ENCODE measurements at regions not wholly inside any gene's neighbourhood (a gene's known extent, or its start where the extent isn't known, plus 50 kb on each side); places are given as distances from the start of the nearest gene placed in this dataset.

- no peak for DNase-seq (ENCODE audit: insufficient read length, low spot score)
- FAIRE-seq, result no peak
Measured at GRCh38 chr4:19400820-19401219, 850.9 kb upstream of the SLIT2 start.

DNA sequence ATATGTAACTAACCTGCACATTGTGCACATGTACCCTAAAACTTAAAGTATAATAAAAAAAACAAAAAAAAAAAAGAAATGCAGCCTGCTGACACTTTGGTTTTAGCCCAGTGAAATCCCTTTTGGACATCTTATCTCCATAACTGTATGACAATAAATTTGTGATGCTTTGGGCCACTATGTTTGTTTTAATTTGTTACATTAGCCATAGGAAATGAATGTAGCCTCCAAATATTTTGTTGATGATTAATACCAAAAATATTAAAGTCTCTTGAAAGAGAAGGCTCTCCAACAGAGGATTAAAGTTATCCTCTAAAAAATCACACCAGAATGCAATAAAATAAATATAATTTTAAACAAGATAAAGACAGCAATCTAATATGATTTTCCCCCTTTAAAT is 852.7 kb upstream of the SLIT2 start:
- FAIRE-seq (no peak), DNase-seq (ENCODE audit: insufficient read length, low spot score) (no peak)
- TF ChIP-seq, protein P1, sequence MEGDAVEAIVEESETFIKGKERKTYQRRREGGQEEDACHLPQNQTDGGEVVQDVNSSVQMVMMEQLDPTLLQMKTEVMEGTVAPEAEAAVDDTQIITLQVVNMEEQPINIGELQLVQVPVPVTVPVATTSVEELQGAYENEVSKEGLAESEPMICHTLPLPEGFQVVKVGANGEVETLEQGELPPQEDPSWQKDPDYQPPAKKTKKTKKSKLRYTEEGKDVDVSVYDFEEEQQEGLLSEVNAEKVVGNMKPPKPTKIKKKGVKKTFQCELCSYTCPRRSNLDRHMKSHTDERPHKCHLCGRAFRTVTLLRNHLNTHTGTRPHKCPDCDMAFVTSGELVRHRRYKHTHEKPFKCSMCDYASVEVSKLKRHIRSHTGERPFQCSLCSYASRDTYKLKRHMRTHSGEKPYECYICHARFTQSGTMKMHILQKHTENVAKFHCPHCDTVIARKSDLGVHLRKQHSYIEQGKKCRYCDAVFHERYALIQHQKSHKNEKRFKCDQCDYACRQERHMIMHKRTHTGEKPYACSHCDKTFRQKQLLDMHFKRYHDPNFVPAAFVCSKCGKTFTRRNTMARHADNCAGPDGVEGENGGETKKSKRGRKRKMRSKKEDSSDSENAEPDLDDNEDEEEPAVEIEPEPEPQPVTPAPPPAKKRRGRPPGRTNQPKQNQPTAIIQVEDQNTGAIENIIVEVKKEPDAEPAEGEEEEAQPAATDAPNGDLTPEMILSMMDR (IDR thresholded peaks at IDR 0.05; ENCODE audit: insufficient read depth, missing control alignments), result no peak

More at GRCh38 chr4:19400820-19401219, 850.9 kb upstream of the SLIT2 start:
- TF ChIP-seq, protein P1 (IDR thresholded peaks at IDR 0.05; ENCODE audit: insufficient read depth, missing control alignments), result no peak

DNA sequence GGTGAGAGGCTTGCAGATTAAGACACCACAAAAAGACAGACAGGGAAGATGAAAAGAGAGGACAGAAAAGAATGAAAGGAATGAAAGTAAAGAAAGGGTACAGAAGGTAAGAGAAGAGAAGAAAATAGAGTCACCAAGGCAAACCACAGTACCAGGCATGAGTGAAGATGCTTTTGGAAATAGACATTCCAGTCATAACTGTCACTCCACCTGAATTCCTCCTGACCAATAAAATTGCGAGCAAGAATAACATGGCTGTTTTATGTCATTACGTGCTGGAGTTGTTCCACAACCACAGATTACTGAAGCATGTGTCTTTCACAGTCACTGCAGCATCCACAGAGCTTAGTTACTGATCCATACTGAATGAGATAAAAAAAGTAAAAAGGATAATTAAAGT is 864.9 kb upstream of the SLIT2 start:
- TF ChIP-seq, protein P1 (IDR thresholded peaks at IDR 0.05; ENCODE audit: insufficient read depth, missing control alignments), result no peak
- FAIRE-seq (no peak), DNase-seq (ENCODE audit: insufficient read length, low spot score) (no peak)

- DNase-seq (ENCODE audit: insufficient read length, low spot score), result no peak
- no peak for FAIRE-seq
- TF ChIP-seq, protein P1 (IDR thresholded peaks at IDR 0.05; ENCODE audit: insufficient read depth, missing control alignments), result no peak
Measured at GRCh38 chr4:19382993-19383756, 868.5 kb upstream of the SLIT2 start.

GRCh38 chr4:19381068-19381467 is 870.6 kb upstream of the SLIT2 start:
- FAIRE-seq, result no peak
- no peak for DNase-seq (ENCODE audit: insufficient read length, low spot score)
- TF ChIP-seq, protein P1 (IDR thresholded peaks at IDR 0.05; ENCODE audit: insufficient read depth, missing control alignments), result no peak

GRCh38 chr4:19380600-19380999 is 871.1 kb upstream of the SLIT2 start:
- TF ChIP-seq, protein P1 (IDR thresholded peaks at IDR 0.05; ENCODE audit: insufficient read depth, missing control alignments), result no peak
- DNase-seq (ENCODE audit: insufficient read length, low spot score), result no peak
- FAIRE-seq, result no peak

DNA sequence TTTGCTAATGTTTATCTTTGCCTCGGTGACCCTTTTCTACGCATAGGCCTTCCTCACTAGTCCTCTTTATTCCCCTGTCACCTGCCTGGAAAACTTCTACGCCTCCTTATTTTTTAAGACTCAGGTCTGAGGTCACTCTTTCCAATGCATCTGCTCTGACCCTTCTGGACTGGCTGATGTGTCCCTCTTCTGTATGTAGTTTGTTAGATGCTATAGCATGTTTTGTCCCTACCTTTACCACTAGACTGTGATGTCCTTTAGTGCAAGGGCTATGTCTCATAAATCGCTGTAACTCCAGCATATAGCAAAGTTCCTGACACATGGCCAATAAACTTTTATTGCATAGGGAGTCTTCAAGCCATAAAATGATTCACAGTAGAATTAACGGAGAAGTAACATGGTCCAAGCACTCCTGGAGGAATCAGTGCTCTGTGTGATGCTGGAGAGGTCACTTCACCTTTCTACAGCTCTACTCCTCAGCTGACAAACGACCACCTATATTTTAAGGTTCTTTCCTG is 872.5 kb upstream of the SLIT2 start:
- FAIRE-seq (no peak), DNase-seq (ENCODE audit: insufficient read length, low spot score) (no peak)
- TF ChIP-seq, protein P1 (IDR thresholded peaks at IDR 0.05; ENCODE audit: insufficient read depth, missing control alignments), result no peak
